ENCODE measurements at regions not wholly inside any gene's neighbourhood (a gene's known extent, or its start where the extent isn't known, plus 50 kb on each side); places are given as distances from the start of the nearest gene placed in this dataset.

- DNase-seq = no peak
Measured at GRCh38 chr10:8504499-8504898, 450.0 kb downstream of the GATA3 start.

GRCh38 chr10:8507156-8507555 lies 452.7 kb downstream of the GATA3 start:
- no peak for DNase-seq

- no peak for DNase-seq
Measured at GRCh38 chr10:8508882-8509281, 454.4 kb downstream of the GATA3 start.

GRCh38 chr10:8510471-8510870 lies 456.0 kb downstream of the GATA3 start:
- DNase-seq = no peak

GRCh38 chr10:8511026-8511425 lies 456.5 kb downstream of the GATA3 start:
- DNase-seq = no peak

GRCh38 chr10:8513155-8514147 lies 459.0 kb downstream of the GATA3 start:
- DNase-seq = no peak

- DNase-seq = no peak
Measured at GRCh38 chr10:8520382-8520781, 465.9 kb downstream of the GATA3 start.

- no peak for DNase-seq
Measured at GRCh38 chr10:8527773-8528172, 473.3 kb downstream of the GATA3 start.

- DNase-seq = no peak
Measured at GRCh38 chr10:8531116-8531515, 476.6 kb downstream of the GATA3 start.

GRCh38 chr10:8532647-8533046 lies 478.2 kb downstream of the GATA3 start:
- no peak for DNase-seq

- no peak for DNase-seq
Measured at GRCh38 chr10:8533462-8533861, 479.0 kb downstream of the GATA3 start.

- no peak for DNase-seq
Measured at GRCh38 chr10:8534096-8534495, 479.6 kb downstream of the GATA3 start.

GRCh38 chr10:8534891-8535290 lies 480.4 kb downstream of the GATA3 start:
- no peak for DNase-seq

- DNase-seq = no peak
Measured at GRCh38 chr10:8539056-8539455, 484.6 kb downstream of the GATA3 start.

GRCh38 chr10:8543361-8544056 lies 489.0 kb downstream of the GATA3 start:
- peak; percentile 18 for DNase-seq

- no peak for DNase-seq
Measured at GRCh38 chr10:8544057-8544380, 489.5 kb downstream of the GATA3 start.

- DNase-seq = no peak
Measured at GRCh38 chr10:8544500-8544899, 490.0 kb downstream of the GATA3 start.

- no peak for DNase-seq
Measured at GRCh38 chr10:8554574-8554973, 500.1 kb downstream of the GATA3 start.

GRCh38 chr10:8556321-8556720 lies 501.8 kb downstream of the GATA3 start:
- no peak for DNase-seq

GRCh38 chr10:8563478-8563877 lies 509.0 kb downstream of the GATA3 start:
- DNase-seq = peak; percentile 24

- DNase-seq = no peak
Measured at GRCh38 chr10:8566737-8567136, 512.2 kb downstream of the GATA3 start.

- no peak for DNase-seq
Measured at GRCh38 chr10:8568401-8568800, 513.9 kb downstream of the GATA3 start.

- no peak for DNase-seq
Measured at GRCh38 chr10:8575620-8576019, 521.1 kb downstream of the GATA3 start.

- DNase-seq = no peak
Measured at GRCh38 chr10:8576281-8576680, 521.8 kb downstream of the GATA3 start.
